Astrocyte (in vitro differentiated cells and primary cell): ENCODE measurements at regions not wholly inside any gene's neighbourhood (a gene's known extent, or its start where the extent isn't known, plus 50 kb on each side); places are given as distances from the start of the nearest gene placed in this dataset.
A peak's percentile ranks its signal among the peaks of the same experiment; 100 is the strongest.

Source experiments
- DNase-seq: peaks from one replicate; pipeline ENCODE4 v3.0.0-alpha.2; 2010; ENCODE audit warnings: low read depth
- FAIRE-seq: peaks from 2 replicates; lab custom pipeline; 2011; peaks lifted over from hg19 to GRCh38; lab: Jason Lieb, UNC
- H2AFZ ChIP-seq: 2 replicates; pipeline ENCODE4 v1.6.0; 2012; ENCODE audit warnings: low read depth, low read length, inconsistent platforms
- H3K27ac ChIP-seq: 2 replicates; pipeline ENCODE4 v1.5.1; 2011; ENCODE audit warnings: low read depth, low read length, inconsistent platforms
- H3K27me3 ChIP-seq: 2 replicates; pipeline ENCODE4 v1.6.0; 2011; ENCODE audit warnings: low read length, inconsistent platforms; ENCODE audit not compliant: insufficient read depth
- H3K36me3 ChIP-seq: 2 replicates; pipeline ENCODE4 v1.5.1; 2011; ENCODE audit warnings: low read length, inconsistent platforms; ENCODE audit not compliant: insufficient read depth
- H3K4me1 ChIP-seq: 2 replicates; pipeline ENCODE4 v1.5.1; 2011; ENCODE audit warnings: low read length, inconsistent platforms; ENCODE audit not compliant: insufficient read depth
- H3K4me2 ChIP-seq: 2 replicates; pipeline ENCODE4 v1.6.0; 2012; ENCODE audit warnings: low read length, inconsistent platforms
- H3K4me3 ChIP-seq: 2 replicates; pipeline ENCODE4 v1.5.1; 2011; ENCODE audit warnings: low read depth, mild to moderate bottlenecking, low read length, inconsistent platforms; ENCODE audit not compliant: insufficient read depth
- H3K79me2 ChIP-seq: 2 replicates; pipeline ENCODE4 v1.6.0; 2012; ENCODE audit warnings: mild to moderate bottlenecking, low read length, inconsistent platforms; ENCODE audit not compliant: insufficient read depth
- H3K9ac ChIP-seq: 2 replicates; pipeline ENCODE4 v1.6.0; 2012; ENCODE audit warnings: mild to moderate bottlenecking, low read length, inconsistent platforms
- H3K9me3 ChIP-seq: 2 replicates; pipeline ENCODE4 v1.5.1; 2012; ENCODE audit warnings: low read depth, mild to moderate bottlenecking, low read length, inconsistent platforms; ENCODE audit not compliant: insufficient read depth
- H4K20me1 ChIP-seq: 2 replicates; pipeline ENCODE4 v1.6.0; 2012; ENCODE audit warnings: low read length, inconsistent platforms; ENCODE audit not compliant: insufficient read depth
- H3K27ac Mint-ChIP-seq: one replicate; pipeline ENCODE4 v1.8.0; 2021; ENCODE audit warnings: mild to moderate bottlenecking, mixed read lengths; ENCODE audit not compliant: unreplicated experiment
- H3K27me3 Mint-ChIP-seq: one replicate; pipeline ENCODE4 v1.8.0; 2021; ENCODE audit warnings: low read depth, mixed read lengths; ENCODE audit not compliant: unreplicated experiment
- H3K36me3 Mint-ChIP-seq: one replicate; pipeline ENCODE4 v1.8.0; 2021; ENCODE audit warnings: low read depth, mixed read lengths; ENCODE audit not compliant: unreplicated experiment
- H3K4me1 Mint-ChIP-seq: one replicate; pipeline ENCODE4 v1.8.0; 2021; ENCODE audit warnings: low read depth, mixed read lengths; ENCODE audit not compliant: unreplicated experiment
- H3K4me3 Mint-ChIP-seq: one replicate; pipeline ENCODE4 v1.8.0; 2021; ENCODE audit warnings: mild to moderate bottlenecking, moderate library complexity, mixed read lengths; ENCODE audit not compliant: unreplicated experiment
- H3K9me3 Mint-ChIP-seq: one replicate; pipeline ENCODE4 v1.8.0; 2021; ENCODE audit warnings: mild to moderate bottlenecking, mixed read lengths; ENCODE audit not compliant: unreplicated experiment
- EZH2 ChIP-seq: IDR thresholded peaks from 2 replicates; pipeline ENCODE4 v1.6.1; 2012; ENCODE audit warnings: mild to moderate bottlenecking, low read length, inconsistent platforms; ENCODE audit not compliant: insufficient read depth
- TF ChIP-seq, protein P1 (sequence below): IDR thresholded peaks from 2 replicates; pipeline ENCODE4 v1.5.1; 2011; ENCODE audit warnings: low read depth, mild to moderate bottlenecking, inconsistent platforms, low read length, moderate library complexity; ENCODE audit not compliant: insufficient read depth

DNA sequence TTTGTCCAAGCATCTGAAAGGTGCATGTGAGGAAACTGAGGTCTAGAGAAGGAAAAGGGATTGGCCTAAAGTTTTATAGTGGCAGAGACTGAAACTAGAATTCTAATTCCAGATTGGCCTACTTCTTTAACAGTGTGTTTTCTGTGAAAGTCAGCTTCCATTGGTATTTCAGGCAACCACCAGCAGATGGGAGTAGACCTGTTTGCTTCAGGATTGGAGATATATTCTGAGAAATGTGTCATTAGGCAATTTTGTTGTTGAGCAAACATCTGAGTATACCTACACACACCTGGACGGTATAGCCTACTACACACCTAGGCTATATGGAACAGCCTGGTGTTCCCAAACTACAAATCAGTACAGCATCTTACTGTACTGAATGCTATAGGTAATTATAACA lies 207.3 kb upstream of the RADX start:
- no peak overlapping the region for H3K27ac Mint-ChIP-seq
- Histone ChIP-seq H2AFZ (no peak overlapping the region), H3K4me2 (no peak overlapping the region), H3K27ac (no peak overlapping the region), H4K20me1 (no peaks in the 10 kb centered on the region), H3K9me3 (no peaks in the 10 kb centered on the region), H3K9ac (no peak overlapping the region), H3K36me3 (no peaks in the 10 kb centered on the region), H3K4me1 (no peaks in the 10 kb centered on the region), H3K4me3 (no peak overlapping the region), H3K79me2 (no peaks in the 10 kb centered on the region), H3K27me3 (no peaks in the 10 kb centered on the region)
- no peak for FAIRE-seq
- H3K9me3 Mint-ChIP-seq: no peaks in the 10 kb centered on the region
- no peak overlapping the region for H3K4me3 Mint-ChIP-seq
- H3K27me3 Mint-ChIP-seq: peaks cover under 1% of the 10 kb centered on the region
- H3K4me1 Mint-ChIP-seq: no peaks in the 10 kb centered on the region
- no peak for TF ChIP-seq EZH2
- TF ChIP-seq, protein P1, sequence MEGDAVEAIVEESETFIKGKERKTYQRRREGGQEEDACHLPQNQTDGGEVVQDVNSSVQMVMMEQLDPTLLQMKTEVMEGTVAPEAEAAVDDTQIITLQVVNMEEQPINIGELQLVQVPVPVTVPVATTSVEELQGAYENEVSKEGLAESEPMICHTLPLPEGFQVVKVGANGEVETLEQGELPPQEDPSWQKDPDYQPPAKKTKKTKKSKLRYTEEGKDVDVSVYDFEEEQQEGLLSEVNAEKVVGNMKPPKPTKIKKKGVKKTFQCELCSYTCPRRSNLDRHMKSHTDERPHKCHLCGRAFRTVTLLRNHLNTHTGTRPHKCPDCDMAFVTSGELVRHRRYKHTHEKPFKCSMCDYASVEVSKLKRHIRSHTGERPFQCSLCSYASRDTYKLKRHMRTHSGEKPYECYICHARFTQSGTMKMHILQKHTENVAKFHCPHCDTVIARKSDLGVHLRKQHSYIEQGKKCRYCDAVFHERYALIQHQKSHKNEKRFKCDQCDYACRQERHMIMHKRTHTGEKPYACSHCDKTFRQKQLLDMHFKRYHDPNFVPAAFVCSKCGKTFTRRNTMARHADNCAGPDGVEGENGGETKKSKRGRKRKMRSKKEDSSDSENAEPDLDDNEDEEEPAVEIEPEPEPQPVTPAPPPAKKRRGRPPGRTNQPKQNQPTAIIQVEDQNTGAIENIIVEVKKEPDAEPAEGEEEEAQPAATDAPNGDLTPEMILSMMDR: peak; percentile 17
- no peak for DNase-seq
- no peaks in the 10 kb centered on the region for H3K36me3 Mint-ChIP-seq

DNA sequence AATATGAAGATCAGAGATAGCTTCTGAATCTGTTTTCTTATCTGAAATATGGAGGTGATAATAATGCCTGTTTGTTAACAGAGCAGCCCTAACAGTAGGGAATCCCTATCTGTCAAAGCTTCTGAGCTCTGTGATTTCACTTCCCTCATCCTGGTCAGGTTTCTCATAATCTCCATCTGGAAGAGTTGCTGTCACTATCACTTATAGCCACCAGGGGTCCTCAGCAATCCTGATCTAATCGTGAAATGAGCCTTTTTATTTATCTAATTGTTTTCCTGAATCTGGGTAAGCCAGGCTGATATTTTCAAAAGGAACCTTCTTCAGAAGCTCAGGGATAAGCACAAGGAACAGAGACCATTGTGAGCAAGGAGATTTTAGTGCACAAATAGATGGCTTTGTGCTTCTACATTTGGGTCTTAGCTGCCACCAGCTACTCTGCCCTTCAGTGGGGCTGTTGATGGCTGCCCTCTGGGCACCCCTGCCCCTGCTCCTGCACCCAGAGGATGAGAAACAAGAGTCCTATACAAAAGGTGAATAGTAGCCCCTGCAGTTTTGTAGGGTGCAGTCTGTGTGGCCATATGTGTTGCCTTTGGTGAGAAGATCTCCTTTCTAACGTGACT lies 196.4 kb upstream of the RADX start:
- Histone ChIP-seq H4K20me1 (no peaks in the 10 kb centered on the region), H3K36me3 (no peaks in the 10 kb centered on the region), H3K4me3 (no peak overlapping the region), H3K4me1 (no peaks in the 10 kb centered on the region), H3K27ac (no peak overlapping the region), H3K9ac (no peak overlapping the region), H3K4me2 (no peak overlapping the region), H3K9me3 (no peaks in the 10 kb centered on the region), H3K27me3 (no peaks in the 10 kb centered on the region), H2AFZ (no peak overlapping the region), H3K79me2 (no peaks in the 10 kb centered on the region)
- no peaks in the 10 kb centered on the region for H3K4me1 Mint-ChIP-seq
- DNase-seq (no peak), FAIRE-seq (peak; percentile 77)
- TF ChIP-seq EZH2: no peak
- TF ChIP-seq, protein P1: peak; percentile 56
- H3K36me3 Mint-ChIP-seq: no peaks in the 10 kb centered on the region
- no peak overlapping the region for H3K27ac Mint-ChIP-seq
- no peak overlapping the region for H3K4me3 Mint-ChIP-seq
- no peaks in the 10 kb centered on the region for H3K9me3 Mint-ChIP-seq
- H3K27me3 Mint-ChIP-seq: peaks cover 2% of the 10 kb centered on the region

- Histone ChIP-seq H3K36me3 (no peaks in the 10 kb centered on the region), H3K27ac (no peak overlapping the region), H3K4me1 (no peaks in the 10 kb centered on the region), H2AFZ (no peak overlapping the region), H3K27me3 (no peaks in the 10 kb centered on the region), H3K4me3 (no peak overlapping the region), H3K4me2 (no peak overlapping the region), H3K9me3 (no peaks in the 10 kb centered on the region), H3K79me2 (no peaks in the 10 kb centered on the region), H4K20me1 (no peaks in the 10 kb centered on the region), H3K9ac (no peak overlapping the region)
- H3K4me1 Mint-ChIP-seq: no peaks in the 10 kb centered on the region
- no peaks in the 10 kb centered on the region for H3K27me3 Mint-ChIP-seq
- no peak for TF ChIP-seq EZH2
- TF ChIP-seq, protein P1: no peak
- DNase-seq: no peak
- H3K4me3 Mint-ChIP-seq: no peak overlapping the region
- no peak for FAIRE-seq
- H3K36me3 Mint-ChIP-seq: no peaks in the 10 kb centered on the region
- no peak overlapping the region for H3K27ac Mint-ChIP-seq
- H3K9me3 Mint-ChIP-seq: no peaks in the 10 kb centered on the region
These were observed 175.1 kb upstream of the RADX start for GRCh38 chrX:106436691-106437090.
